ENCODE measurements at regions not wholly inside any gene's neighbourhood (a gene's known extent, or its start where the extent isn't known, plus 50 kb on each side); places are given as distances from the start of the nearest gene placed in this dataset.

- CTCF ChIA-PET = no interaction called here
- Mint-ChIP-seq H3K36me3 (ENCODE audit: low read depth) (no peaks in the 10 kb centered on the region), H3K9me3 (peaks cover 2% of the 10 kb centered on the region), H3K27me3 (ENCODE audit: low read depth) (peaks cover 4% of the 10 kb centered on the region), H3K27ac (no peak overlapping the region), H3K4me1 (ENCODE audit: low read depth) (no peaks in the 10 kb centered on the region), H3K4me3 (no peak overlapping the region)
- no peak for DNase-seq
- intact Hi-C loops (cut with micrococcal nuclease) = no loop called here
These were observed 444.8 kb downstream of the AEBP2 start for GRCh38 chr12:19884021-19884492.

GRCh38 chr12:19885093-19885812, 446.0 kb downstream of the AEBP2 start:
- intact Hi-C loops (cut with micrococcal nuclease) = no loop called here
- CTCF ChIA-PET = no interaction called here
- H3K4me1 Mint-ChIP-seq (ENCODE audit: low read depth) = no peaks in the 10 kb centered on the region
- no peak overlapping the region for H3K27ac Mint-ChIP-seq
- no peaks in the 10 kb centered on the region for H3K36me3 Mint-ChIP-seq (ENCODE audit: low read depth)
- H3K27me3 Mint-ChIP-seq (ENCODE audit: low read depth) = peaks cover 1% of the 10 kb centered on the region
- DNase-seq = no peak
- H3K9me3 Mint-ChIP-seq = peaks cover 2% of the 10 kb centered on the region
- H3K4me3 Mint-ChIP-seq = no peak overlapping the region

GRCh38 chr12:19886065-19886464, 446.8 kb downstream of the AEBP2 start:
- Mint-ChIP-seq H3K4me1 (ENCODE audit: low read depth) (no peaks in the 10 kb centered on the region), H3K27ac (no peak overlapping the region), H3K9me3 (peaks cover 2% of the 10 kb centered on the region), H3K27me3 (ENCODE audit: low read depth) (no peaks in the 10 kb centered on the region), H3K4me3 (no peak overlapping the region), H3K36me3 (ENCODE audit: low read depth) (no peaks in the 10 kb centered on the region)
- intact Hi-C loops (cut with micrococcal nuclease) = no loop called here
- CTCF ChIA-PET = no interaction called here
- DNase-seq = no peak

GRCh38 chr12:19886639-19887064, 447.4 kb downstream of the AEBP2 start:
- Mint-ChIP-seq H3K4me1 (ENCODE audit: low read depth) (no peaks in the 10 kb centered on the region), H3K9me3 (peaks cover 2% of the 10 kb centered on the region), H3K27ac (no peak overlapping the region), H3K27me3 (ENCODE audit: low read depth) (no peaks in the 10 kb centered on the region), H3K36me3 (ENCODE audit: low read depth) (no peaks in the 10 kb centered on the region), H3K4me3 (no peak overlapping the region)
- intact Hi-C loops (cut with micrococcal nuclease) = no loop called here
- CTCF ChIA-PET = no interaction called here
- no peak for DNase-seq

GRCh38 chr12:19890024-19890423, 450.7 kb downstream of the AEBP2 start:
- DNase-seq = no peak
- Mint-ChIP-seq H3K27me3 (ENCODE audit: low read depth) (peaks cover 2% of the 10 kb centered on the region), H3K9me3 (no peaks in the 10 kb centered on the region), H3K36me3 (ENCODE audit: low read depth) (no peaks in the 10 kb centered on the region), H3K4me3 (no peak overlapping the region), H3K4me1 (ENCODE audit: low read depth) (peaks cover 8% of the 10 kb centered on the region), H3K27ac (no peak overlapping the region)
- intact Hi-C loops (cut with micrococcal nuclease) = loop anchor here (10.0 kb wide), 2 partner anchors 135 to 315 kb away; no protein-coding TSS in a partner anchor
- CTCF ChIA-PET = no interaction called here

- H3K36me3 Mint-ChIP-seq (ENCODE audit: low read depth) = no peaks in the 10 kb centered on the region
- H3K27me3 Mint-ChIP-seq (ENCODE audit: low read depth) = peaks cover 2% of the 10 kb centered on the region
- no peak for DNase-seq
- H3K9me3 Mint-ChIP-seq = peaks cover 2% of the 10 kb centered on the region
- intact Hi-C loops (cut with micrococcal nuclease) = loop anchor here (10.0 kb wide), 2 partner anchors 137 to 317 kb away; no protein-coding TSS in a partner anchor
- H3K27ac Mint-ChIP-seq = no peak overlapping the region
- no peak overlapping the region for H3K4me3 Mint-ChIP-seq
- CTCF ChIA-PET = interaction anchor here (0.5 kb wide), 1 partner anchor 100 kb away, joined by 3 read pairs; no protein-coding TSS in a partner anchor
- H3K4me1 Mint-ChIP-seq (ENCODE audit: low read depth) = peaks cover 8% of the 10 kb centered on the region
These were observed 452.8 kb downstream of the AEBP2 start for GRCh38 chr12:19891936-19892591.

GRCh38 chr12:19893514-19893913, 454.2 kb downstream of the AEBP2 start:
- Mint-ChIP-seq H3K27me3 (ENCODE audit: low read depth) (peaks cover 2% of the 10 kb centered on the region), H3K9me3 (peaks cover 2% of the 10 kb centered on the region), H3K4me3 (no peak overlapping the region), H3K36me3 (ENCODE audit: low read depth) (no peaks in the 10 kb centered on the region), H3K4me1 (ENCODE audit: low read depth) (peaks cover 8% of the 10 kb centered on the region), H3K27ac (no peak overlapping the region)
- CTCF ChIA-PET = interaction anchor here (1.2 kb wide), 1 partner anchor 154 kb away, joined by 3 read pairs; no protein-coding TSS in a partner anchor
- intact Hi-C loops (cut with micrococcal nuclease) = loop anchor here (10.0 kb wide), 2 partner anchors 139 to 319 kb away; no protein-coding TSS in a partner anchor
- DNase-seq = no peak

GRCh38 chr12:19894050-19894449, 454.8 kb downstream of the AEBP2 start:
- intact Hi-C loops (cut with micrococcal nuclease) = loop anchor here (1.0 to 10.0 kb wide), 3 partner anchors 139 to 319 kb away; no protein-coding TSS in a partner anchor
- Mint-ChIP-seq H3K4me3 (no peak overlapping the region), H3K4me1 (ENCODE audit: low read depth) (peaks cover 8% of the 10 kb centered on the region), H3K36me3 (ENCODE audit: low read depth) (no peaks in the 10 kb centered on the region), H3K27ac (peak overlapping the region; percentile 53), H3K9me3 (peaks cover 2% of the 10 kb centered on the region), H3K27me3 (ENCODE audit: low read depth) (peaks cover 2% of the 10 kb centered on the region)
- DNase-seq = no peak
- CTCF ChIA-PET = no interaction called here

- Mint-ChIP-seq H3K4me1 (ENCODE audit: low read depth) (peaks cover 8% of the 10 kb centered on the region), H3K36me3 (ENCODE audit: low read depth) (no peaks in the 10 kb centered on the region), H3K27me3 (ENCODE audit: low read depth) (peaks cover 2% of the 10 kb centered on the region), H3K27ac (peak overlapping the region; percentile 59), H3K9me3 (peaks cover 2% of the 10 kb centered on the region), H3K4me3 (no peak overlapping the region)
- CTCF ChIA-PET = no interaction called here
- DNase-seq = no peak
- intact Hi-C loops (cut with micrococcal nuclease) = loop anchor here (1.0 to 10.0 kb wide), 3 partner anchors 140 to 320 kb away; no protein-coding TSS in a partner anchor
These were observed 455.5 kb downstream of the AEBP2 start for GRCh38 chr12:19894803-19895202.

GRCh38 chr12:19895246-19896020, 456.1 kb downstream of the AEBP2 start:
- peaks cover 2% of the 10 kb centered on the region for H3K9me3 Mint-ChIP-seq
- DNase-seq = no peak
- no peak overlapping the region for H3K27ac Mint-ChIP-seq
- H3K27me3 Mint-ChIP-seq (ENCODE audit: low read depth) = peaks cover 2% of the 10 kb centered on the region
- peaks cover 8% of the 10 kb centered on the region for H3K4me1 Mint-ChIP-seq (ENCODE audit: low read depth)
- no peak overlapping the region for H3K4me3 Mint-ChIP-seq
- intact Hi-C loops (cut with micrococcal nuclease) = loop anchor here (10.0 kb wide), 2 partner anchors 141 to 321 kb away; no protein-coding TSS in a partner anchor
- no peaks in the 10 kb centered on the region for H3K36me3 Mint-ChIP-seq (ENCODE audit: low read depth)
- CTCF ChIA-PET = no interaction called here

- DNase-seq = no peak
- CTCF ChIA-PET = no interaction called here
- Mint-ChIP-seq H3K27ac (no peak overlapping the region), H3K4me1 (ENCODE audit: low read depth) (peaks cover 8% of the 10 kb centered on the region), H3K4me3 (no peak overlapping the region), H3K27me3 (ENCODE audit: low read depth) (peaks cover 2% of the 10 kb centered on the region), H3K9me3 (peaks cover 2% of the 10 kb centered on the region), H3K36me3 (ENCODE audit: low read depth) (no peaks in the 10 kb centered on the region)
- intact Hi-C loops (cut with micrococcal nuclease) = loop anchor here (10.0 kb wide), 2 partner anchors 141 to 321 kb away; no protein-coding TSS in a partner anchor
These were observed 456.7 kb downstream of the AEBP2 start for GRCh38 chr12:19896041-19896440.

GRCh38 chr12:19896534-19896933, 457.2 kb downstream of the AEBP2 start:
- Mint-ChIP-seq H3K4me1 (ENCODE audit: low read depth) (peaks cover 8% of the 10 kb centered on the region), H3K36me3 (ENCODE audit: low read depth) (no peaks in the 10 kb centered on the region), H3K4me3 (no peak overlapping the region), H3K27me3 (ENCODE audit: low read depth) (peaks cover 2% of the 10 kb centered on the region), H3K9me3 (peaks cover 2% of the 10 kb centered on the region), H3K27ac (no peak overlapping the region)
- CTCF ChIA-PET = no interaction called here
- no peak for DNase-seq
- intact Hi-C loops (cut with micrococcal nuclease) = loop anchor here (10.0 kb wide), 2 partner anchors 142 to 322 kb away; no protein-coding TSS in a partner anchor
